Activated CD4-positive, alpha-beta T cell treated with anti-CD3 and anti-CD28 coated beads, Interleukin-2, amount 10 ng/mL, durations not matched to agents 7 days and 5 days (primary cell): ENCODE measurements at regions not wholly inside any gene's neighbourhood (a gene's known extent, or its start where the extent isn't known, plus 50 kb on each side); places are given as distances from the start of the nearest gene placed in this dataset.

Source experiments
- CTCF ChIA-PET: fragments of 350-600 bp; sonication (Branson Sonifier 250); formaldehyde crosslinking; loops from one replicate; lab custom pipeline; 2021; ENCODE audit warnings: antibody characterized with exemption; lab: Charles Lee
- POLR2A ChIA-PET: fragments of 350-600 bp; sonication (Branson Sonifier 250); formaldehyde crosslinking; loops from one replicate; lab custom pipeline; 2021; ENCODE audit warnings: antibody characterized with exemption; lab: Charles Lee
- DNase-seq: peaks from one replicate; pipeline ENCODE4 v3.0.0-alpha.2; 2020
- H3K27ac Mint-ChIP-seq: one replicate; pipeline ENCODE4 v1.8.0; 2021; ENCODE audit warnings: mild to moderate bottlenecking, moderate library complexity, mixed read lengths
- H3K27me3 Mint-ChIP-seq: one replicate; pipeline ENCODE4 v1.8.0; 2021; ENCODE audit warnings: mixed read lengths
- H3K36me3 Mint-ChIP-seq: one replicate; pipeline ENCODE4 v1.8.0; 2021; ENCODE audit warnings: low read depth, mixed read lengths
- H3K4me1 Mint-ChIP-seq: one replicate; pipeline ENCODE4 v1.8.0; 2021; ENCODE audit warnings: mixed read lengths
- H3K4me3 Mint-ChIP-seq: one replicate; pipeline ENCODE4 v1.8.0; 2021; ENCODE audit warnings: mild to moderate bottlenecking, moderate library complexity, mixed read lengths
- H3K9me3 Mint-ChIP-seq: one replicate; pipeline ENCODE4 v1.8.0; 2021; ENCODE audit warnings: mixed read lengths

DNA sequence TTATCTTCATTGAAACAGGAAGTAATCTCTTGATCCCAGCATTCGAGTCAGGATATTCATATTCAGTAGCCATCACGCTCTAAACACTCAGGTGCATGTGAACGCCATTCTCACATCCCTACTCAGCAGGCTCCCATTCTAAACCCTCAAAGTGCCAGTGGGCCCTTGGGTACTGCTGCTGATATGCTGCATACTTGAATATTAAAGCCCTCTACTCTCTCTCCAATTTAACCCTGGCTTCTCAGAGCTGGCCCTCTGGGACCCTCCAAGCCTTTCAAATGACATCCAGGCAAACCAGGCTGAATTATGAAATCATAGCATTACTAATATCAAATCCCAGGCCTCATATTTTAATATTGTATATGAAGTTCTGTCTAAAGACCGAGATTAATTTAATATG, 468.2 kb downstream of the NUF2 start:
- H3K9me3 Mint-ChIP-seq = peaks cover 2% of the 10 kb centered on the region
- H3K36me3 Mint-ChIP-seq = no peaks in the 10 kb centered on the region
- no peaks in the 10 kb centered on the region for H3K27me3 Mint-ChIP-seq
- no peak for DNase-seq
- POLR2A ChIA-PET = no interaction called here
- no peaks in the 10 kb centered on the region for H3K4me1 Mint-ChIP-seq
- H3K4me3 Mint-ChIP-seq = no peak overlapping the region
- CTCF ChIA-PET = no interaction called here
- no peak overlapping the region for H3K27ac Mint-ChIP-seq

DNA sequence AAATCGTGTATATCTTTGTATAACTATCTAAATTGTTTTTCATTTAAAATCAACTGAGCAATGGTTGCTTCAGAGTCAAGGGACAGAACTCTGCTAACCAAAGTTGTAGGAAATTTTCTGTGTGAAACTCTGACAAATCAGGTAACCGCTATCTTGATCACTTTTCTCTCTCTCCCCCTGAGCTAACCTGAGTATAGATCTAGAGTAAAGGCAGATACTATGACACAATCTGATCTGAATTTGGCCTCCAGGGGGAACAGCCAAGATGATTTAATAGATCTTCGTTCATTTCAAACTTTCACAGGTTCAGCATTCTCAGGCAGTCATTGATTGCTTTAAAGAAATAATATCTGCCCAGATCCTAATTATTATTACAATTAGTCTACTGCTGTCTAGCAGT, 472.8 kb downstream of the NUF2 start:
- H3K27ac Mint-ChIP-seq = no peak overlapping the region
- H3K4me3 Mint-ChIP-seq = no peak overlapping the region
- H3K9me3 Mint-ChIP-seq = peaks cover 2% of the 10 kb centered on the region
- no peaks in the 10 kb centered on the region for H3K4me1 Mint-ChIP-seq
- ChIA-PET POLR2A (no interaction called here), CTCF (no interaction called here)
- H3K27me3 Mint-ChIP-seq = no peaks in the 10 kb centered on the region
- H3K36me3 Mint-ChIP-seq = no peaks in the 10 kb centered on the region
- no peak for DNase-seq

GRCh38 chr1:163796394-163796821, 474.7 kb downstream of the NUF2 start:
- Mint-ChIP-seq H3K4me1 (no peaks in the 10 kb centered on the region), H3K27ac (no peak overlapping the region), H3K4me3 (no peak overlapping the region), H3K9me3 (peaks cover 2% of the 10 kb centered on the region), H3K27me3 (no peaks in the 10 kb centered on the region), H3K36me3 (no peaks in the 10 kb centered on the region)
- no peak for DNase-seq
- ChIA-PET CTCF (no interaction called here), POLR2A (no interaction called here)

GRCh38 chr1:163797816-163798215, 476.1 kb downstream of the NUF2 start:
- POLR2A ChIA-PET = no interaction called here
- Mint-ChIP-seq H3K27ac (no peak overlapping the region), H3K36me3 (no peaks in the 10 kb centered on the region), H3K4me3 (no peak overlapping the region), H3K4me1 (no peaks in the 10 kb centered on the region), H3K27me3 (no peaks in the 10 kb centered on the region), H3K9me3 (peaks cover 1% of the 10 kb centered on the region)
- no peak for DNase-seq
- CTCF ChIA-PET = no interaction called here

DNA sequence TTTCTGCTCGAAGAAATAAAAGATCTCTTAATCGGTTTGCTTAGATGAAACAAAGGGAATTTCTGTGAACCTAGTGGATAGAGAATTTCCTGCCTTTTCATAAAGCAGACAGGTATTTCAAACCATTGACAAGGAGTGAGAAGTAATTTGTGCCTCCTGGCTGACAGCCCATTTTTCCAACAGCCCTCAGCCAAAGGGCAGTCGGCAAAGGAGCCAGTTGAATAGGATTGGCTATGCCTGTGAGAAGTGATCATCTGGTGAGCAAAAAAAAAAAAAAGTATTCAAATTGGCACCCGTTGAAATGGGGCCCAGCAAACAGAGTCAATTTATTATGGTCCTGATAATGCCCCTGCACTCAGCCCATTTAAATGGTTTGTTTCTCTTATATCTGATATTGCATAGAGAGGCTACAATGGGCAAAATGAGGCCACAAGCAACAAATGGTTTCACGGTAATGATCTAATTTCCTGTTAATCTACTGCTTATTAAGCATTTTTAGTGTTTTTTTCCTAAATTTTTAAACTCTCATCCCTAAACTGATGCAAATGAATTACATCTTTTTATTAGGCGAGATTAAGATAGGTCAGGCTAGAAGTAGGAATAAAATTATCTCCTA, 477.5 kb downstream of the NUF2 start:
- POLR2A ChIA-PET = no interaction called here
- CTCF ChIA-PET = no interaction called here
- DNase-seq = no peak
- H3K4me3 Mint-ChIP-seq = no peak overlapping the region
- H3K9me3 Mint-ChIP-seq = peaks cover 4% of the 10 kb centered on the region
- no peak overlapping the region for H3K27ac Mint-ChIP-seq
- H3K4me1 Mint-ChIP-seq = no peaks in the 10 kb centered on the region
- no peaks in the 10 kb centered on the region for H3K27me3 Mint-ChIP-seq
- no peaks in the 10 kb centered on the region for H3K36me3 Mint-ChIP-seq

- no peaks in the 10 kb centered on the region for H3K27me3 Mint-ChIP-seq
- no peak for DNase-seq
- no peak overlapping the region for H3K27ac Mint-ChIP-seq
- H3K4me1 Mint-ChIP-seq = no peaks in the 10 kb centered on the region
- POLR2A ChIA-PET = no interaction called here
- H3K4me3 Mint-ChIP-seq = no peak overlapping the region
- CTCF ChIA-PET = no interaction called here
- H3K9me3 Mint-ChIP-seq = peaks cover 8% of the 10 kb centered on the region
- H3K36me3 Mint-ChIP-seq = no peaks in the 10 kb centered on the region
These were observed 485.7 kb downstream of the NUF2 start for GRCh38 chr1:163807331-163808049.

- no peaks in the 10 kb centered on the region for H3K36me3 Mint-ChIP-seq
- CTCF ChIA-PET = no interaction called here
- H3K4me1 Mint-ChIP-seq = no peaks in the 10 kb centered on the region
- H3K27me3 Mint-ChIP-seq = no peaks in the 10 kb centered on the region
- POLR2A ChIA-PET = no interaction called here
- no peak overlapping the region for H3K4me3 Mint-ChIP-seq
- no peak overlapping the region for H3K27ac Mint-ChIP-seq
- H3K9me3 Mint-ChIP-seq = peaks cover 2% of the 10 kb centered on the region
- DNase-seq = no peak
These were observed 491.5 kb downstream of the NUF2 start for GRCh38 chr1:163813251-163813650.

DNA sequence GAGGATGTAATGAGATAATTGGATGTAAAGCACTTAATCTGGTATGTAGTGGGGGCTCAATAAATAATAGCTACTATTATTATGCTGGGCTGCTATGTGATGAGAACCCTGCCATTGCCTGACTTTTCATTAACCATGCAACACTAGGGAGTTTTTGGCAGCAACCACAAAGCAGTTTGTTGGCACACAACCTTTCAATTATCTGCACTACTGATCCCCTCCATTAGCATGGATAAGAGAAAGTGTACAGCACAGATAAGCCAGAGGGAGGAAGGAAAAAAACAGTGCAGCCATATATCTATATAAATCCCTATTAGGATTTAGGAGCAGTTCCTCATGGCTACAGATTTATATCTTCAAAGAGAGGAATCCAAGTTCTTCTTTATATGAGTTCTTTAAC, 498.5 kb downstream of the NUF2 start:
- no peaks in the 10 kb centered on the region for H3K4me1 Mint-ChIP-seq
- no peak overlapping the region for H3K4me3 Mint-ChIP-seq
- H3K27ac Mint-ChIP-seq = no peak overlapping the region
- ChIA-PET POLR2A (no interaction called here), CTCF (no interaction called here)
- no peak for DNase-seq
- no peaks in the 10 kb centered on the region for H3K9me3 Mint-ChIP-seq
- H3K36me3 Mint-ChIP-seq = no peaks in the 10 kb centered on the region
- no peaks in the 10 kb centered on the region for H3K27me3 Mint-ChIP-seq

GRCh38 chr1:163820766-163821165, 499.0 kb downstream of the NUF2 start:
- no peaks in the 10 kb centered on the region for H3K9me3 Mint-ChIP-seq
- CTCF ChIA-PET = no interaction called here
- DNase-seq = no peak
- H3K36me3 Mint-ChIP-seq = no peaks in the 10 kb centered on the region
- POLR2A ChIA-PET = no interaction called here
- H3K4me3 Mint-ChIP-seq = no peak overlapping the region
- H3K27me3 Mint-ChIP-seq = no peaks in the 10 kb centered on the region
- no peak overlapping the region for H3K27ac Mint-ChIP-seq
- no peaks in the 10 kb centered on the region for H3K4me1 Mint-ChIP-seq

GRCh38 chr1:163821679-163822078, 499.9 kb downstream of the NUF2 start:
- Mint-ChIP-seq H3K4me1 (no peaks in the 10 kb centered on the region), H3K36me3 (no peaks in the 10 kb centered on the region), H3K27ac (no peak overlapping the region), H3K27me3 (no peaks in the 10 kb centered on the region), H3K4me3 (no peak overlapping the region), H3K9me3 (no peaks in the 10 kb centered on the region)
- ChIA-PET POLR2A (no interaction called here), CTCF (no interaction called here)
- DNase-seq = no peak

DNA sequence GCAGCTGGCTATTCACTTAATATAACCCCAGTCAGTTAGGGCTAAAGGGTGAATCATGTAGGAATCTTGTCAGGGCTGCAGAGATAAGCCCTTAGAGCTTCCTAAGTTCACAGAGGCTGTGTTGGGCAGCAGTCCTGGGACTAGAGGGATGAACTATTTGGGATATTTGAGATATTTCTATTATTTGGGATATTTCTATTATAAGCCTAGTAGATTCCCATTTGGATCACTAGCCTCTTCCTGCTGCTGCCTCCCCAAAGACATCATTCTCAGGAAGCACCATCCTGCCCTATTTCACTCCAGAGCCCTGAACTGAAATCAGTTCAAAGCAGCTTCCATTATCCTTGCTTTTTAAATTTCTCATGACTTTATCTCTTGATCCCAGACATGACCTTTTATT, 501.3 kb downstream of the NUF2 start:
- Mint-ChIP-seq H3K27me3 (no peaks in the 10 kb centered on the region), H3K4me1 (no peaks in the 10 kb centered on the region), H3K4me3 (no peak overlapping the region), H3K36me3 (no peaks in the 10 kb centered on the region), H3K9me3 (no peaks in the 10 kb centered on the region), H3K27ac (no peak overlapping the region)
- ChIA-PET CTCF (no interaction called here), POLR2A (no interaction called here)
- no peak for DNase-seq

DNA sequence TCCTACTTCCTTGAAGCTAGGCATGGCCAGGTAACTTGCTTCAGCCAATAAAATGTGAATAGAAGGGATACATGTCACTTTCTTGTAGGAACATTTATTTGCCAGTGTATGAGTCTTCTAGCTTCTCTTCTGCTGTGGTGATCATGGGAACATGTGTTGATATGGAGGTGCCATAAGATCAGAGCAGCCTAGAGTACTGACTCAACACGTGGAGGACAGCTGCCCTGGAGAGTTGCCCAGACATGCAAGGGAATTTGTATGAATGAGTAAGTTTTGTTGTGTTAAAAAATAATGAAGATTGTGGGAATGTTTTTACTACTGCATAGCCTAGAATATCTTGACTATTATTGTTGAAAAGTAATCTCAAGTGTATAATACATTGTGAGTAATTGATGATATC, 502.3 kb downstream of the NUF2 start:
- Mint-ChIP-seq H3K4me3 (no peak overlapping the region), H3K36me3 (no peaks in the 10 kb centered on the region), H3K9me3 (no peaks in the 10 kb centered on the region), H3K4me1 (no peaks in the 10 kb centered on the region), H3K27me3 (no peaks in the 10 kb centered on the region), H3K27ac (no peak overlapping the region)
- DNase-seq = no peak
- ChIA-PET CTCF (no interaction called here), POLR2A (no interaction called here)

GRCh38 chr1:163824490-163824889, 502.7 kb downstream of the NUF2 start:
- no peak overlapping the region for H3K4me3 Mint-ChIP-seq
- no peaks in the 10 kb centered on the region for H3K27me3 Mint-ChIP-seq
- ChIA-PET CTCF (no interaction called here), POLR2A (no interaction called here)
- DNase-seq = no peak
- H3K36me3 Mint-ChIP-seq = no peaks in the 10 kb centered on the region
- H3K9me3 Mint-ChIP-seq = no peaks in the 10 kb centered on the region
- no peak overlapping the region for H3K27ac Mint-ChIP-seq
- no peaks in the 10 kb centered on the region for H3K4me1 Mint-ChIP-seq

DNA sequence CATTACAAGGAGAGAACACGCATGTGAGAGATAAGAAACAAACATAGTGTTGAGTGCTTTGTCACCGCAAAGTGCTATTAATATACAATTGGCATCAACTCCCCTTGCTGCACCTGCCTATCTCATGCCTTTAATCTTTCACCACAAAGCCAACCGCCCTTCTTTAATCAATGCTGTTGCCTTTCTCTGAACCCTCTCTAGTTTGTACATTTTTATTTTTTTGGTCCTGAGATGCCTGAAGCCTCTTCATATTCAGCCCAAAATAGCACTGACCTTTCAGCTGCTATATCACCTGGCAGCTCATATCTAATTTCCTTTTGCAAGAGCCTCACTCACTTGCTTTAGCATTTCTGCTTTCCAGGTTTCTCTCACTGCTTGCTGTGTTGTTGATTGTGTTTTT, 504.7 kb downstream of the NUF2 start:
- no peak overlapping the region for H3K27ac Mint-ChIP-seq
- H3K27me3 Mint-ChIP-seq = no peaks in the 10 kb centered on the region
- no peak overlapping the region for H3K4me3 Mint-ChIP-seq
- no peak for DNase-seq
- H3K36me3 Mint-ChIP-seq = no peaks in the 10 kb centered on the region
- CTCF ChIA-PET = no interaction called here
- POLR2A ChIA-PET = no interaction called here
- no peaks in the 10 kb centered on the region for H3K4me1 Mint-ChIP-seq
- no peaks in the 10 kb centered on the region for H3K9me3 Mint-ChIP-seq
